ENCODE measurements at regions not wholly inside any gene's neighbourhood (a gene's known extent, or its start where the extent isn't known, plus 50 kb on each side); places are given as distances from the start of the nearest gene placed in this dataset.

GRCh38 chr1:17970757-17971156 lies 136.8 kb upstream of the IGSF21 start:
- TF ChIP-seq POLR2AphosphoS5 (IDR thresholded peaks at IDR 0.05; ENCODE audit: borderline replicate concordance, low read depth, low read length) (no peak), EZH2 (IDR thresholded peaks at IDR 0.05) (no peak)
